Endometrial microvascular endothelial cells (primary cell): ENCODE measurements at regions not wholly inside any gene's neighbourhood (a gene's known extent, or its start where the extent isn't known, plus 50 kb on each side); places are given as distances from the start of the nearest gene placed in this dataset.

Experiments
- in situ Hi-C: cut with HindIII; loops from 2 replicates; pipeline ENCODE4 v1.10.0; 2017; ENCODE audit warnings: low sequenced_read_pairs, low pct_unique_long_range_greater_than_20kb; ENCODE audit errors: inconsistent ontology term

DNA sequence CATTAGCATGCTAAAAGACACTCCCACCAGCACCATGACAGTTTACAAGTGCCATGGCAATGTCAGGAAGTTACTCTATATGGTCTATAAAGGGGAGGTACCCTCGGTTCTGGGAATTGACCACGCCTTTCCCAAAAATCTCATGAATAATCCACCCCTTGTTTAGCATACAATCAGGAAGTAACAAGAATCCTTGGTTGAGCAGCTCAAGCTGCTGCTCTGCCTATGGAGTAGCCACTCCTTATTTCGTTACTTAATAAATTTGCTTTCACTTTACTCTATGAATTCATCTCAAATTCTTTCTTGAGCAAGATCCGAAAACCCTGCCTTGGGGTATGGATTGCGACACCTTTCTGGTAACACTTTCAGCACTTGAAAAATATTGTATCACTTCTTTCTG lies 243.0 kb downstream of the BMP2 start:
- in situ Hi-C loops: no loop called here

- in situ Hi-C loops: no loop called here
Measured at GRCh38 chr20:7015257-7015656, 247.8 kb downstream of the BMP2 start.

DNA sequence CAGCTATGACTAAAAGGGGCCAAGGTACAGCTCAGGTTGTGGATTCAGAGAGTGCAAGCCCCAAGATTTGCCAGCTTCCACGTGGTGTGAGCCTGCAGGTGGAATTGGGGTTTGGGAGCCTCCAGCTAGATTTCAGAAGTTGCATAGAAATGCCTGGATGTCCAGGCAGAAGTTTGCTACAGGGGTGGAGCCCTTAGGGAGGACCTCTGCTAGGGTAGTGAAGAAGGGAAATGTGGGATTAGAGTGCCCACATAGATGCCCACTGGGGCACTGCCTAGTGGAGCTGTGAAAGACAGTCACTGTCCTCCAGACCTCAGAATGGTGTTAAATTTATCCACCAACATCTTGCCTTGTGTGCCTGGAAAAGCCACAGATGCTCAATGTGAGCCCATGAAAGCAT lies 255.1 kb downstream of the BMP2 start:
- in situ Hi-C loops: no loop called here

GRCh38 chr20:7025635-7026034 lies 258.1 kb downstream of the BMP2 start:
- in situ Hi-C loops: no loop called here

DNA sequence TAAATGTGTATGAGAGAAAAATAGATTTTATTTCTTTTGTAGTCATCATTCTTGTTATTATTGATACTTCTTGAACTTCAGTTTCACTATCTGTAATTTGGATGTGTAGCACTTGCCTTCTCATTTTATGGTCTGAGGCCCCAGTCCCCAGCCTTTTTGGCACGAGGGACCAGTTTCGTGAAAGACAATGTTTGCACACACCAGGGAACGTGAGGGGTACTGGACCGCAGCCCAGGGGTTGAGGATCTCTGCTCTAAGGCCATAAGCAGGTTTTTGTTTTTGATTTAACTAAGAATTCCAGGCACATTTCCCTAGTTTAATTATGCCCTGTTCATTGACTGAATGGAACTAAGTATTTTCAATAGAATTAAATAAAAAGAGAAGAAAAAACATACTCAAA lies 261.5 kb downstream of the BMP2 start:
- in situ Hi-C loops: no loop called here

GRCh38 chr20:7031222-7031621 lies 263.7 kb downstream of the BMP2 start:
- in situ Hi-C loops: no loop called here

DNA sequence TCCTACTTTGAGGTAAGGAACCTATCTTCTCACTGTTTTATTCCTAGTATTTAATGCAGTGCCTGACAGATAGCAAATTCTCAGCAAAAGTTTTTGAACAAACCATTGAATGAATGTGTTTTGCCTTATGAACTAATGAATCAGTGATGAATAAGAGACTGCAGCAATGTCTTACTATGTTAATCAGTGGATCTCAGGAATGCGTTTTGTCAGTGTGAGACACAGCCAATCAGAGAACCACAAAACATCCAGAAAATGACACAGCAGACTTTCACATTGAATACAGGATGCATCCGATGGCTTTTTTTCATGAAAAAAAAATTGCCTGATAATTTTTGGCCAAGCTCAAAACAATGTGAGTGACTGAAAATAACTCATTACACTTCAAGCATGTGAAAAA lies 270.5 kb downstream of the BMP2 start:
- in situ Hi-C loops: no loop called here

DNA sequence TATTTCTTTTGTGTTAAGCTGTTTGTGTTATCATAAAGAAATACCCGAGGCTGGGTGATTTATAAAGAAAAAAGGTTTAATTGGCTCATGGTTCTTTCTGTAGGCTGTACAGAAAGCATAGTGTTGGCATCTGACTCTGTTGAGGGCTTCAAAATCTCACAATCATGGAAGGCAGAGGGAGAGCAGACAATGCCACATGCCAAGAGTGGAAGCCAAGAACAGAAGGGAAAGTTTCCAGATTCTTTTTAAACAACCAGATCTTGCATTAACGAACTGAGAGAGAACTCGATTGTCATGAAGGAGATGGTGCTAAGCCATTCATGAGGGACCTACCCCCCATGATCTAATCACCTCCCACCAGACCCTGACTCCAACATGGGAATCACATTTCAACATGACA lies 290.1 kb downstream of the BMP2 start:
- in situ Hi-C loops: no loop called here

GRCh38 chr20:7078804-7079203 lies 311.3 kb downstream of the BMP2 start:
- in situ Hi-C loops: no loop called here

DNA sequence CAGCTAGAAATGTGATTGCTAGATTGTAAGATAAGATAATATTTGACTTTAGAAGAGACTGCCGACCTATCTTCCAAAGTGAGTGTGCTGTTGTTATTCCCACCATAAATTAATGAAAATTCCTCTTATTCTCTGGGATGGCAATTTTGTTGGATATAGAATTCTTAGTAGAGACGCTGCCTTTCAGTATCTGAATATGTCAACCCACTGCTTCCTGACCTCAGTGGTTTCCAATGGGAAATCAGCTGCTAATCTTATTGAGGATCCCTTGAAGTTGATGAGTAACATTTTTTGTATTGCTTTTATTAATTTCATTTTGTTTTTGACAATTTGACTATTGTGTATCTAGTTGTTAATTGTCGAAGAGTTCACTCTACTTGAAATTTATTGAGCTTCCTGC lies 313.0 kb downstream of the BMP2 start:
- in situ Hi-C loops: no loop called here

- in situ Hi-C loops: no loop called here
Measured at GRCh38 chr20:7085467-7085866, 318.0 kb downstream of the BMP2 start.

GRCh38 chr20:7087803-7088202 lies 320.3 kb downstream of the BMP2 start:
- in situ Hi-C loops: no loop called here

- in situ Hi-C loops: no loop called here
Measured at GRCh38 chr20:7090001-7090400, 322.5 kb downstream of the BMP2 start.

- in situ Hi-C loops: no loop called here
Measured at GRCh38 chr20:7090811-7091210, 323.3 kb downstream of the BMP2 start.

GRCh38 chr20:7091655-7092054 lies 324.2 kb downstream of the BMP2 start:
- in situ Hi-C loops: no loop called here

DNA sequence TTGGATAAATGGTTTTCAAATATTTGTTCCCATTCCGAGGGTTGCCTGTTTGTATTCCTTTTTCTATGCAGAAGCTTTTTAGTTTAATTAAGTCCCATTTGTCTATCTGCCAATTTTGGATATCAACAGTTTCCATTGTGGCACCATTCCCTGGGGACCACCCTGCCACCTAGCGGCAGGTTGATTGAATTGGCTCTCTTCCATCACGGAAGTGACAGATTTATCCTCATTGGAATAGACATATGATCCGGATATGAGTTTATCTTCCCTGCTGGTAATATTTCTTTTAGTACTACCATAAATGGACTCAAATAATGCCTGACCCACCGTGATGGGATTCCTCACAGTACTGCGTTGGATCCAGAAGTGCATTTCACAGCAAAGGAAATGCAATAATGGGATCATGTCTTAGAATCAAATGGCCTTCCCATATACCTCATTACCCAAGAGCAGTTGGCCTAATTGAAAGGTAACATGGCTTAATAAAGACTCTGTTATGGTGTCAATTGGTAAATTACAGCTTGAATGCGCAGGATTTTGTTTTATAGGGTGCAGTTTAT lies 327.0 kb downstream of the BMP2 start:
- in situ Hi-C loops: no loop called here

GRCh38 chr20:7106910-7107309 lies 339.4 kb downstream of the BMP2 start:
- in situ Hi-C loops: no loop called here

- in situ Hi-C loops: no loop called here
Measured at GRCh38 chr20:7108929-7109328, 341.4 kb downstream of the BMP2 start.

- in situ Hi-C loops: no loop called here
Measured at GRCh38 chr20:7113577-7114466, 346.3 kb downstream of the BMP2 start.

DNA sequence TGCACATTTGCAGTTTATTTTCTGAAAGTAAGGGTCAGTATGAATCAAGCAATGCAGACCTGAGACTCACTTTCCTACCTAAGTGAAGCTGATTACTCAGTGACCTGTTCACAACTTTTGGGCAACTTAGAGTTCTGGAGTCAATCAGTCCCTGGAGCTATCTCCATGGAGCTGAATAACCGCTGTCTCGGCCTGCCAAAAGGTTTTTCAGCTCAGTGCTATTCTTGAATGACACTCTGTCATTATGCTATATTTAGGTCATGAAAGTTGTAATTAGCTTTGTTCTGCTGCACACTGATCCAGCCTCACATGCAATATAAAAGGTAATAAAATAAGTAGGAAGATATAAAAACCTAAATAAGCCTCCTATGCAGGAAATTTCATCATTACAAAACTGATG lies 356.0 kb downstream of the BMP2 start:
- in situ Hi-C loops: no loop called here

GRCh38 chr20:7124120-7124519 lies 356.6 kb downstream of the BMP2 start:
- in situ Hi-C loops: no loop called here
